ENCODE measurements at regions not wholly inside any gene's neighbourhood (a gene's known extent, or its start where the extent isn't known, plus 50 kb on each side); places are given as distances from the start of the nearest gene placed in this dataset.

- intact Hi-C loops (cut with micrococcal nuclease): no loop called here
- Mint-ChIP-seq H3K4me3 (no peak overlapping the region), H3K9me3 (no peaks in the 10 kb centered on the region), H3K27me3 (no peaks in the 10 kb centered on the region), H3K27ac (no peak overlapping the region), H3K4me1 (no peaks in the 10 kb centered on the region), H3K36me3 (ENCODE audit: low read depth) (no peaks in the 10 kb centered on the region)
- no peak for DNase-seq
Measured at GRCh38 chr2:40740419-40740818, 288.5 kb upstream of the SLC8A1 start.

- Mint-ChIP-seq H3K4me1 (no peaks in the 10 kb centered on the region), H3K27ac (no peak overlapping the region), H3K36me3 (ENCODE audit: low read depth) (no peaks in the 10 kb centered on the region), H3K9me3 (no peaks in the 10 kb centered on the region), H3K4me3 (no peak overlapping the region), H3K27me3 (no peaks in the 10 kb centered on the region)
- no peak for DNase-seq
- intact Hi-C loops (cut with micrococcal nuclease): no loop called here
Measured at GRCh38 chr2:40741532-40741931, 289.6 kb upstream of the SLC8A1 start.

GRCh38 chr2:40746191-40746590 is 294.3 kb upstream of the SLC8A1 start:
- no peak for DNase-seq
- no peak overlapping the region for H3K27ac Mint-ChIP-seq
- intact Hi-C loops (cut with micrococcal nuclease): no loop called here
- no peaks in the 10 kb centered on the region for H3K9me3 Mint-ChIP-seq
- no peaks in the 10 kb centered on the region for H3K36me3 Mint-ChIP-seq (ENCODE audit: low read depth)
- H3K4me3 Mint-ChIP-seq: no peak overlapping the region
- H3K27me3 Mint-ChIP-seq: no peaks in the 10 kb centered on the region
- H3K4me1 Mint-ChIP-seq: no peaks in the 10 kb centered on the region

- H3K27ac Mint-ChIP-seq: no peak overlapping the region
- H3K4me3 Mint-ChIP-seq: no peak overlapping the region
- H3K27me3 Mint-ChIP-seq: no peaks in the 10 kb centered on the region
- intact Hi-C loops (cut with micrococcal nuclease): no loop called here
- H3K36me3 Mint-ChIP-seq (ENCODE audit: low read depth): no peaks in the 10 kb centered on the region
- H3K9me3 Mint-ChIP-seq: no peaks in the 10 kb centered on the region
- no peaks in the 10 kb centered on the region for H3K4me1 Mint-ChIP-seq
- DNase-seq: no peak
Measured at GRCh38 chr2:40751981-40752380, 300.1 kb upstream of the SLC8A1 start.

- H3K9me3 Mint-ChIP-seq: no peaks in the 10 kb centered on the region
- intact Hi-C loops (cut with micrococcal nuclease): no loop called here
- no peaks in the 10 kb centered on the region for H3K36me3 Mint-ChIP-seq (ENCODE audit: low read depth)
- H3K27me3 Mint-ChIP-seq: no peaks in the 10 kb centered on the region
- H3K4me3 Mint-ChIP-seq: no peak overlapping the region
- no peak overlapping the region for H3K27ac Mint-ChIP-seq
- DNase-seq: no peak
- no peaks in the 10 kb centered on the region for H3K4me1 Mint-ChIP-seq
Measured at GRCh38 chr2:40752796-40753195, 300.9 kb upstream of the SLC8A1 start.

GRCh38 chr2:40754912-40755311 is 303.0 kb upstream of the SLC8A1 start:
- Mint-ChIP-seq H3K9me3 (no peaks in the 10 kb centered on the region), H3K27me3 (no peaks in the 10 kb centered on the region), H3K27ac (no peak overlapping the region), H3K4me1 (no peaks in the 10 kb centered on the region), H3K4me3 (no peak overlapping the region), H3K36me3 (ENCODE audit: low read depth) (no peaks in the 10 kb centered on the region)
- intact Hi-C loops (cut with micrococcal nuclease): no loop called here
- DNase-seq: no peak

GRCh38 chr2:40758401-40759155 is 306.7 kb upstream of the SLC8A1 start:
- no peaks in the 10 kb centered on the region for H3K27me3 Mint-ChIP-seq
- DNase-seq: no peak

GRCh38 chr2:40760071-40760666 is 308.3 kb upstream of the SLC8A1 start:
- Mint-ChIP-seq H3K4me1 (no peaks in the 10 kb centered on the region), H3K36me3 (ENCODE audit: low read depth) (no peaks in the 10 kb centered on the region), H3K27me3 (no peaks in the 10 kb centered on the region), H3K4me3 (no peak overlapping the region), H3K27ac (no peak overlapping the region), H3K9me3 (no peaks in the 10 kb centered on the region)
- intact Hi-C loops (cut with micrococcal nuclease): no loop called here
- peak; percentile 63 for DNase-seq

More at GRCh38 chr2:40758401-40759155, 306.7 kb upstream of the SLC8A1 start:
- H3K36me3 Mint-ChIP-seq (ENCODE audit: low read depth): no peaks in the 10 kb centered on the region
- no peak overlapping the region for H3K27ac Mint-ChIP-seq
- no peaks in the 10 kb centered on the region for H3K4me1 Mint-ChIP-seq
- no peaks in the 10 kb centered on the region for H3K9me3 Mint-ChIP-seq
- H3K4me3 Mint-ChIP-seq: no peak overlapping the region
- intact Hi-C loops (cut with micrococcal nuclease): no loop called here

- no peak for DNase-seq
- Mint-ChIP-seq H3K27me3 (no peaks in the 10 kb centered on the region), H3K4me1 (no peaks in the 10 kb centered on the region), H3K27ac (no peak overlapping the region), H3K36me3 (ENCODE audit: low read depth) (no peaks in the 10 kb centered on the region), H3K4me3 (no peak overlapping the region), H3K9me3 (no peaks in the 10 kb centered on the region)
- intact Hi-C loops (cut with micrococcal nuclease): no loop called here
Measured at GRCh38 chr2:40773291-40773690, 321.4 kb upstream of the SLC8A1 start.

- Mint-ChIP-seq H3K36me3 (ENCODE audit: low read depth) (no peaks in the 10 kb centered on the region), H3K27ac (no peak overlapping the region), H3K4me1 (no peaks in the 10 kb centered on the region), H3K9me3 (no peaks in the 10 kb centered on the region), H3K27me3 (no peaks in the 10 kb centered on the region), H3K4me3 (no peak overlapping the region)
- intact Hi-C loops (cut with micrococcal nuclease): no loop called here
- no peak for DNase-seq
Measured at GRCh38 chr2:40783704-40784103, 331.8 kb upstream of the SLC8A1 start.

GRCh38 chr2:40786636-40787035 is 334.7 kb upstream of the SLC8A1 start:
- no peaks in the 10 kb centered on the region for H3K4me1 Mint-ChIP-seq
- no peak for DNase-seq
- H3K27me3 Mint-ChIP-seq: no peaks in the 10 kb centered on the region
- no peaks in the 10 kb centered on the region for H3K9me3 Mint-ChIP-seq
- no peak overlapping the region for H3K27ac Mint-ChIP-seq
- no peaks in the 10 kb centered on the region for H3K36me3 Mint-ChIP-seq (ENCODE audit: low read depth)
- no peak overlapping the region for H3K4me3 Mint-ChIP-seq
- intact Hi-C loops (cut with micrococcal nuclease): no loop called here

- H3K9me3 Mint-ChIP-seq: no peaks in the 10 kb centered on the region
- intact Hi-C loops (cut with micrococcal nuclease): no loop called here
- H3K27ac Mint-ChIP-seq: no peak overlapping the region
Measured at GRCh38 chr2:40797120-40797519, 345.2 kb upstream of the SLC8A1 start.

GRCh38 chr2:40803900-40804299 is 352.0 kb upstream of the SLC8A1 start:
- Mint-ChIP-seq H3K36me3 (ENCODE audit: low read depth) (no peaks in the 10 kb centered on the region), H3K27ac (no peak overlapping the region), H3K4me3 (no peak overlapping the region), H3K4me1 (no peaks in the 10 kb centered on the region), H3K9me3 (no peaks in the 10 kb centered on the region), H3K27me3 (no peaks in the 10 kb centered on the region)
- intact Hi-C loops (cut with micrococcal nuclease): no loop called here
- DNase-seq: no peak

More at GRCh38 chr2:40797120-40797519, 345.2 kb upstream of the SLC8A1 start:
- Mint-ChIP-seq H3K4me1 (no peaks in the 10 kb centered on the region), H3K36me3 (ENCODE audit: low read depth) (no peaks in the 10 kb centered on the region), H3K4me3 (no peak overlapping the region), H3K27me3 (no peaks in the 10 kb centered on the region)
- DNase-seq: no peak

GRCh38 chr2:40809156-40809555 is 357.3 kb upstream of the SLC8A1 start:
- H3K4me3 Mint-ChIP-seq: no peak overlapping the region
- H3K27ac Mint-ChIP-seq: no peak overlapping the region
- no peaks in the 10 kb centered on the region for H3K27me3 Mint-ChIP-seq
- H3K36me3 Mint-ChIP-seq (ENCODE audit: low read depth): no peaks in the 10 kb centered on the region
- no peaks in the 10 kb centered on the region for H3K4me1 Mint-ChIP-seq
- intact Hi-C loops (cut with micrococcal nuclease): no loop called here
- H3K9me3 Mint-ChIP-seq: no peaks in the 10 kb centered on the region
- DNase-seq: no peak

GRCh38 chr2:40814616-40815015 is 362.7 kb upstream of the SLC8A1 start:
- no peaks in the 10 kb centered on the region for H3K27me3 Mint-ChIP-seq
- no peaks in the 10 kb centered on the region for H3K4me1 Mint-ChIP-seq
- no peaks in the 10 kb centered on the region for H3K36me3 Mint-ChIP-seq (ENCODE audit: low read depth)
- no peaks in the 10 kb centered on the region for H3K9me3 Mint-ChIP-seq
- intact Hi-C loops (cut with micrococcal nuclease): no loop called here
- H3K4me3 Mint-ChIP-seq: no peak overlapping the region
- no peak for DNase-seq
- H3K27ac Mint-ChIP-seq: no peak overlapping the region

All from activated CD4-positive, alpha-beta T cell treated with anti-CD3 and anti-CD28 coated beads, Interleukin-2, amount 10 ng/mL, durations not matched to agents 24 days and 14 days (primary cell).